GM12878 (cell line): ENCODE measurements at regions not wholly inside any gene's neighbourhood (a gene's known extent, or its start where the extent isn't known, plus 50 kb on each side); places are given as distances from the start of the nearest gene placed in this dataset.

Experiments
- ATAC-seq: fragments of 200-7000 bp; cut with Tn5 transposase; 3 replicates; pipeline ENCODE4 v1.9.1; 2020; ENCODE audit warnings: mild to moderate bottlenecking, moderate library complexity
- BruUV-seq: library from RNA; stranded (reverse); fragments of 400-500 nt; replicated peaks from 2 replicates; lab custom pipeline; 2021; lab: Mats Ljungman, UMichigan
- CTCF ChIA-PET: fragments of 300-600 bp; sonication (Branson Sonifier 250); formaldehyde crosslinking; extraction: SDS; loops from one replicate; lab custom pipeline; 2021; ENCODE audit warnings: inconsistent platforms; lab: Yijun Ruan, JAX
- POLR2A ChIA-PET: fragments of 350-600 bp; formaldehyde crosslinking; extraction: SDS; loops from one replicate; lab custom pipeline; 2021; ENCODE audit warnings: inconsistent platforms; lab: Charles Lee
- RAD21 ChIA-PET: fragments of 300-600 bp; sonication (Branson Sonifier 250); formaldehyde crosslinking; loops from one replicate; lab custom pipeline; 2023; ENCODE audit warnings: antibody characterized with exemption; ENCODE audit not compliant: unreplicated experiment; lab: Charles Lee
- SMC1A ChIA-PET: fragments of 300-600 bp; sonication (Branson Sonifier 250); formaldehyde crosslinking; loops from one replicate; lab custom pipeline; 2023; ENCODE audit not compliant: unreplicated experiment, uncharacterized antibody; lab: Charles Lee
- DNase-seq: peaks from one replicate; pipeline ENCODE4 v3.0.0-alpha.2; 2011; ENCODE audit warnings: low read depth, low spot score
- FAIRE-seq: peaks from 3 replicates; lab custom pipeline; 2011; peaks lifted over from hg19 to GRCh38; lab: Jason Lieb, UNC
- H2AFZ ChIP-seq: 2 replicates; pipeline ENCODE4 v1.6.0; 2011; ENCODE audit warnings: low read depth, low read length, control low read depth; ENCODE audit not compliant: control insufficient read depth
- H3K27ac ChIP-seq: 2 replicates; pipeline ENCODE4 v1.5.1; 2011; ENCODE audit warnings: control low read depth; ENCODE audit not compliant: control insufficient read depth, insufficient read depth
- H3K27me3 ChIP-seq, 2 experiments: replicated peaks in 1 of 2; 2 replicates each; pipeline versions ENCODE4 v1.6.0 to v1.6.1; 2011; ENCODE audit warnings: low read length in 1 of 2; ENCODE audit not compliant: control insufficient read depth in 2 of 2, insufficient read depth in 2 of 2
- H3K36me3 ChIP-seq, 2 experiments: 2 replicates each; pipeline ENCODE4 v1.5.1; 2011; ENCODE audit warnings: low read length in 1 of 2; ENCODE audit not compliant: control insufficient read depth in 2 of 2, insufficient read depth in 2 of 2
- H3K4me1 ChIP-seq: 2 replicates; pipeline ENCODE4 v1.6.1; 2011; ENCODE audit warnings: mild to moderate bottlenecking, low read length, moderate library complexity, mixed read lengths; ENCODE audit not compliant: control insufficient read depth, insufficient read depth
- H3K4me2 ChIP-seq: 2 replicates; pipeline ENCODE4 v1.6.0; 2011; ENCODE audit warnings: control low read depth; ENCODE audit not compliant: control insufficient read depth, insufficient read depth
- H3K4me3 ChIP-seq: fragments of 200-600 bp; sonication (generic); 2 replicates; pipeline ENCODE4 v1.5.1; 2016
- H3K79me2 ChIP-seq: 2 replicates; pipeline ENCODE4 v1.6.0; 2011; ENCODE audit warnings: low read length; ENCODE audit not compliant: control insufficient read depth, insufficient read depth
- H3K9ac ChIP-seq: 2 replicates; pipeline ENCODE4 v1.8.0; 2011; ENCODE audit warnings: low read length, control low read depth, mixed read lengths; ENCODE audit not compliant: control insufficient read depth, insufficient read depth
- H3K9me3 ChIP-seq: replicated peaks from 3 replicates; pipeline ENCODE4 v1.5.1; 2011; ENCODE audit warnings: mild to moderate bottlenecking, low read length; ENCODE audit not compliant: control insufficient read depth, insufficient read depth
- H4K20me1 ChIP-seq: 2 replicates; pipeline ENCODE4 v1.6.0; 2011; ENCODE audit not compliant: control insufficient read depth, insufficient read depth
- CTCF ChIP-seq, 3 experiments: IDR thresholded peaks in 2 of 3; conservative IDR thresholded peaks in 1 of 3; 2 replicates each; pipeline ENCODE4 v1.5.1; 2011; ENCODE audit warnings: low read depth in 3 of 3, low read length in 3 of 3, mild to moderate bottlenecking in 3 of 3, control low read depth in 2 of 3, moderate library complexity in 2 of 3, inconsistent platforms in 1 of 3, mixed read lengths in 1 of 3; ENCODE audit not compliant: control insufficient read depth in 2 of 3, insufficient read depth in 1 of 3; ENCODE audit errors: extremely low read depth in 1 of 3
- IRF3 ChIP-seq: fragments of 450-650 bp; IDR thresholded peaks from 2 replicates; pipeline ENCODE4 v1.6.1; 2014; ENCODE audit warnings: mild to moderate bottlenecking
- MAX ChIP-seq: IDR thresholded peaks from 2 replicates; pipeline ENCODE4 v1.6.1; 2012; ENCODE audit warnings: low read depth, low read length, improper control_type of control experiment
- MTA2 ChIP-seq: fragments of 450-650 bp; IDR thresholded peaks from 2 replicates; pipeline ENCODE4 v1.6.1; 2016; ENCODE audit warnings: low read depth, mild to moderate bottlenecking, moderate library complexity
- MTA3 ChIP-seq: IDR thresholded peaks from 2 replicates; pipeline ENCODE4 v1.6.1; 2012; ENCODE audit warnings: low read length, inconsistent platforms, borderline replicate concordance
- MYB ChIP-seq: fragments of 150-350 bp; IDR thresholded peaks from 2 replicates; pipeline ENCODE4 v1.6.1; 2014; ENCODE audit warnings: mild to moderate bottlenecking, low read depth, low read length, borderline replicate concordance
- NFYA ChIP-seq: IDR thresholded peaks from 2 replicates; pipeline ENCODE4 v1.6.1; 2011; ENCODE audit warnings: low read depth, mild to moderate bottlenecking, low read length, improper control_type of control experiment, borderline replicate concordance
- SMAD5 ChIP-seq: IDR thresholded peaks from 2 replicates; pipeline ENCODE4 v1.6.1; 2016; ENCODE audit warnings: antibody characterized with exemption, low read depth
- SRF ChIP-seq, 2 experiments: IDR thresholded peaks; 2 replicates each; pipeline ENCODE4 v1.6.1; 2011; ENCODE audit warnings: low read depth in 2 of 2, low read length in 2 of 2, mild to moderate bottlenecking in 1 of 2, moderate library complexity in 1 of 2
- TBL1XR1 ChIP-seq: IDR thresholded peaks from 2 replicates; pipeline ENCODE4 v1.6.1; 2012; ENCODE audit warnings: low read depth, low read length, improper control_type of control experiment
- whole genome bisulfite sequencing: methylation state at CpG from one replicate; pipeline ENCODE4 v1.1.6; 2016; ENCODE audit warnings: low lambda C conversion rate; ENCODE audit not compliant: insufficient replicate concordance, insufficient coverage; ENCODE audit errors: missing lambda C conversion rate; 5-methylcytosine and 5-hydroxymethylcytosine counted together
- in situ Hi-C: fragments of 300-500 bp; cut with MboI; formaldehyde crosslinking; loops from 9 replicates; pipeline ENCODE4 v1.14.3; 2018; ENCODE audit warnings: mixed read lengths
- intact Hi-C: fragments of 100-400 bp; cut with micrococcal nuclease; formaldehyde crosslinking; loops from one replicate; pipeline ENCODE4 v1.14.2; 2022; ENCODE audit not compliant: unreplicated experiment
- TF ChIP-seq, protein P1 (sequence below): IDR thresholded peaks from 2 replicates; pipeline ENCODE4 v1.6.1; 2012; ENCODE audit warnings: low read depth, low read length, improper control_type of control experiment
- TF ChIP-seq, protein P2 (sequence below): fragments of 450-650 bp; IDR thresholded peaks from 2 replicates; pipeline ENCODE4 v1.6.1; 2017; ENCODE audit warnings: mild to moderate bottlenecking, moderate library complexity

GRCh38 chr11:15830741-15831428 is 525.5 kb downstream of the SOX6 start:
- no peak overlapping the region for H3K27ac ChIP-seq
- intact Hi-C loops = no loop called here
- no peaks in the 10 kb centered on the region for H3K79me2 ChIP-seq
- ChIA-PET CTCF (interaction anchor here (0.6 to 5.2 kb wide), 2 partner anchors 11 to 196 kb away, joined by 3 to 45 read pairs; no protein-coding TSS in a partner anchor), POLR2A (no interaction called here), SMC1A (interaction anchor here (5.1 kb wide), 1 partner anchor 10 kb away, joined by 22 read pairs; no protein-coding TSS in a partner anchor), RAD21 (interaction anchor here (1.4 kb wide), 1 partner anchor 41 kb away, joined by 3 read pairs; no protein-coding TSS in a partner anchor)
- TF ChIP-seq, protein P1, sequence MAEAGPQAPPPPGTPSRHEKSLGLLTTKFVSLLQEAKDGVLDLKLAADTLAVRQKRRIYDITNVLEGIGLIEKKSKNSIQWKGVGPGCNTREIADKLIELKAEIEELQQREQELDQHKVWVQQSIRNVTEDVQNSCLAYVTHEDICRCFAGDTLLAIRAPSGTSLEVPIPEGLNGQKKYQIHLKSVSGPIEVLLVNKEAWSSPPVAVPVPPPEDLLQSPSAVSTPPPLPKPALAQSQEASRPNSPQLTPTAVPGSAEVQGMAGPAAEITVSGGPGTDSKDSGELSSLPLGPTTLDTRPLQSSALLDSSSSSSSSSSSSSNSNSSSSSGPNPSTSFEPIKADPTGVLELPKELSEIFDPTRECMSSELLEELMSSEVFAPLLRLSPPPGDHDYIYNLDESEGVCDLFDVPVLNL = no peak
- TF ChIP-seq MAX = no peak
- TF ChIP-seq NFYA = no peak
- no peak for TF ChIP-seq CTCF (IDR thresholded peaks at IDR 0.05 in 2 of 3, conservative IDR thresholded peaks at IDR 0.05 in 1 of 3; ENCODE audit: control insufficient read depth in 2 of 3, extremely low read depth in 1 of 3, insufficient read depth in 1 of 3, low read depth in 3 of 3, low read length in 3 of 3)
- no peak for TF ChIP-seq SMAD5
- no peak for TF ChIP-seq SRF (IDR thresholded peaks at IDR 0.05; ENCODE audit: low read depth in 2 of 2, low read length in 2 of 2)
- no peak for TF ChIP-seq TBL1XR1
- TF ChIP-seq, protein P2, sequence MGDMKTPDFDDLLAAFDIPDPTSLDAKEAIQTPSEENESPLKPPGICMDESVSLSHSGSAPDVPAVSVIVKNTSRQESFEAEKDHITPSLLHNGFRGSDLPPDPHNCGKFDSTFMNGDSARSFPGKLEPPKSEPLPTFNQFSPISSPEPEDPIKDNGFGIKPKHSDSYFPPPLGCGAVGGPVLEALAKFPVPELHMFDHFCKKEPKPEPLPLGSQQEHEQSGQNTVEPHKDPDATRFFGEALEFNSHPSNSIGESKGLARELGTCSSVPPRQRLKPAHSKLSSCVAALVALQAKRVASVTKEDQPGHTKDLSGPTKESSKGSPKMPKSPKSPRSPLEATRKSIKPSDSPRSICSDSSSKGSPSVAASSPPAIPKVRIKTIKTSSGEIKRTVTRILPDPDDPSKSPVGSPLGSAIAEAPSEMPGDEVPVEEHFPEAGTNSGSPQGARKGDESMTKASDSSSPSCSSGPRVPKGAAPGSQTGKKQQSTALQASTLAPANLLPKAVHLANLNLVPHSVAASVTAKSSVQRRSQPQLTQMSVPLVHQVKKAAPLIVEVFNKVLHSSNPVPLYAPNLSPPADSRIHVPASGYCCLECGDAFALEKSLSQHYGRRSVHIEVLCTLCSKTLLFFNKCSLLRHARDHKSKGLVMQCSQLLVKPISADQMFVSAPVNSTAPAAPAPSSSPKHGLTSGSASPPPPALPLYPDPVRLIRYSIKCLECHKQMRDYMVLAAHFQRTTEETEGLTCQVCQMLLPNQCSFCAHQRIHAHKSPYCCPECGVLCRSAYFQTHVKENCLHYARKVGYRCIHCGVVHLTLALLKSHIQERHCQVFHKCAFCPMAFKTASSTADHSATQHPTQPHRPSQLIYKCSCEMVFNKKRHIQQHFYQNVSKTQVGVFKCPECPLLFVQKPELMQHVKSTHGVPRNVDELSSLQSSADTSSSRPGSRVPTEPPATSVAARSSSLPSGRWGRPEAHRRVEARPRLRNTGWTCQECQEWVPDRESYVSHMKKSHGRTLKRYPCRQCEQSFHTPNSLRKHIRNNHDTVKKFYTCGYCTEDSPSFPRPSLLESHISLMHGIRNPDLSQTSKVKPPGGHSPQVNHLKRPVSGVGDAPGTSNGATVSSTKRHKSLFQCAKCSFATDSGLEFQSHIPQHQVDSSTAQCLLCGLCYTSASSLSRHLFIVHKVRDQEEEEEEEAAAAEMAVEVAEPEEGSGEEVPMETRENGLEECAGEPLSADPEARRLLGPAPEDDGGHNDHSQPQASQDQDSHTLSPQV = no peak
- TF ChIP-seq MYB = no peak
- no peak for TF ChIP-seq MTA2
- TF ChIP-seq MTA3 = no peak
- no peak for TF ChIP-seq IRF3
- H3K9ac ChIP-seq = no peak overlapping the region
- in situ Hi-C loops = loop anchor here (25.0 kb wide), 1 partner anchor 781 kb away; no protein-coding TSS in a partner anchor
- H3K9me3 ChIP-seq = no peaks in the 10 kb centered on the region
- DNase-seq (no peak), FAIRE-seq (no peak), ATAC-seq (no peak)
- H3K36me3 ChIP-seq = no peaks in the 10 kb centered on the region
- 28% methylated on average over 9 of the region's 9 CpGs for WGBS
- no TSS peak for BruUV-seq
- H2AFZ ChIP-seq = no peak overlapping the region
- no peaks in the 10 kb centered on the region for H4K20me1 ChIP-seq
- no peaks in the 10 kb centered on the region for H3K4me1 ChIP-seq
- no peak overlapping the region for H3K4me2 ChIP-seq
- H3K4me3 ChIP-seq = no peak overlapping the region
- no peaks in the 10 kb centered on the region for H3K27me3 ChIP-seq
